ENCODE measurements at regions not wholly inside any gene's neighbourhood (a gene's known extent, or its start where the extent isn't known, plus 50 kb on each side); places are given as distances from the start of the nearest gene placed in this dataset.

- TF ChIP-seq CTCF (IDR thresholded peaks at IDR 0.05; ENCODE audit: low read depth, low read length): no peak
- no peak overlapping the region for H3K4me3 ChIP-seq (ENCODE audit: low read depth, low read length)
Measured at GRCh38 chr19:37303591-37304171, 67.2 kb upstream of the ZNF527 start.

DNA sequence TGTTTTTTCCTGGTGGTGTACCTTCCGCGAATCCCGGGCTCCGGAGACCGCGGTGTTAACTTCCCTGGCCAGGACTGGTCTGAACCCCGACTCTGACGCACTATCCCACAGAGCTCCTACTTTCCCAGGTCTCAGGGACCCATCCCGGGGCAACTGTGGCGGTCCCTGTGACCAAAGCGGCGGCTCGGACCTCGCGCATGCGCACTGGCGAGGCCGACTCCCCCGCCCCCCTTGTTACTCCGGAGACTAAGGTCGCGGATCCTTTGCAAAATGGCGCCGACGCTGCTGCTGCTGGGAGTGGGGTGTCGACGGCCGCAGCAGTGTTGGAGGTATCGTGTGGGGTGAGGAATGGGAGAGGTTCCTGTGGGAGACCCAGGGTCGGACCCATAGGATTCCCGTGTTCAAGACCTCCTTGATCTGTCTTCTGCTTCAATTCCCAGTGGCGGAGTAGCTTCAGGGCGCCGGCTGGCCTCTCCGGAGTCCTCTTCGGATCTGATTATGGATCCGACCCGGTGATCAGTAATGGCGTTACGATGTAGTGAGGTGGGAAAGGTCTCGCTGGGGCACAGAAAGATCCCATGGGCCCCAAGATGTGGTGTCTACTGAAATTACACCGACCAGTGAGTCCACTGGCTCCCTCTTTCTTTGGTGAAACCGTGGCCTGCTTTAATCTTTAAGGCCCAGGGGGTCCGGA, 66.6 kb upstream of the ZNF527 start:
- H3K4me3 ChIP-seq (ENCODE audit: low read depth, low read length): no peak overlapping the region
- TF ChIP-seq CTCF (IDR thresholded peaks at IDR 0.05; ENCODE audit: low read depth, low read length): no peak

GRCh38 chr19:37304884-37305255, 66.0 kb upstream of the ZNF527 start:
- H3K4me3 ChIP-seq (ENCODE audit: low read depth, low read length): no peak overlapping the region
- TF ChIP-seq CTCF (IDR thresholded peaks at IDR 0.05; ENCODE audit: low read depth, low read length): no peak

- no peak for TF ChIP-seq CTCF (IDR thresholded peaks at IDR 0.05; ENCODE audit: low read depth, low read length)
- H3K4me3 ChIP-seq (ENCODE audit: low read depth, low read length): no peak overlapping the region
Measured at GRCh38 chr19:37306383-37306963, 64.4 kb upstream of the ZNF527 start.

DNA sequence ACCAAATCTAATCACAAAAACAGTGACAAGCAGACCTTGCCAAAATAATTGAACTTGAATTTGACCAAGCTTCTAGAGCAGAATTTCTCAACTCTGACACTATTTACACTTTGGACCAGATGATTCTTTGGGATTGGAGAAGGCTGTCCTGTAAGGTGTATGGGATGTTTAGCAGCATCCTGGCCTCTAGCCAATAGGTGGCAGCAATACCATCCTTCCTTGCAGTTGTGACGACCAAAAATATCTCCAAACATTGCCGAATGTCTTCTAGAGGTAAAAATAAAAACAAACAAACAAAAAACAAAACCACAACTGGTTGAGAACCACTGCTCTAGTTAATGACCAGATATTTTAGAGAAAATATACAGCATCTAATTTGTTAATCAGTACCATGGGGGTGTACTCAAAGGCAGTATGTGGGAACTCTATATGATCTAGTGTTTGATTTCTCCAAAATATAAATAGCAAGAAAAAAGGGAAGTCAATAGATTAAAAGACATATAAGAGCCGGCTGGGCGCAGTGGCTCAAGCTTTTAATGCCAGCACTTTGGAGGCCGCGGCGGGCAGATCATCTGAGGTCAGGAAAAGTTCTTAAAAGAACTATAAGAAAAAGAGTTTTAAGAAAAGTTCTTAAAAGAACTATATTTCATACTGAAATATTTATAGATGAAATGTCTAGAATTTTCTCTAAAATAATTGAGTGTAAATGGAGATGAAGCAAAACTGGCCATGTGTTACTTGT, 60.9 kb upstream of the ZNF527 start:
- no peak overlapping the region for H3K4me3 ChIP-seq (ENCODE audit: low read depth, low read length)
- TF ChIP-seq CTCF (IDR thresholded peaks at IDR 0.05; ENCODE audit: low read depth, low read length): no peak

DNA sequence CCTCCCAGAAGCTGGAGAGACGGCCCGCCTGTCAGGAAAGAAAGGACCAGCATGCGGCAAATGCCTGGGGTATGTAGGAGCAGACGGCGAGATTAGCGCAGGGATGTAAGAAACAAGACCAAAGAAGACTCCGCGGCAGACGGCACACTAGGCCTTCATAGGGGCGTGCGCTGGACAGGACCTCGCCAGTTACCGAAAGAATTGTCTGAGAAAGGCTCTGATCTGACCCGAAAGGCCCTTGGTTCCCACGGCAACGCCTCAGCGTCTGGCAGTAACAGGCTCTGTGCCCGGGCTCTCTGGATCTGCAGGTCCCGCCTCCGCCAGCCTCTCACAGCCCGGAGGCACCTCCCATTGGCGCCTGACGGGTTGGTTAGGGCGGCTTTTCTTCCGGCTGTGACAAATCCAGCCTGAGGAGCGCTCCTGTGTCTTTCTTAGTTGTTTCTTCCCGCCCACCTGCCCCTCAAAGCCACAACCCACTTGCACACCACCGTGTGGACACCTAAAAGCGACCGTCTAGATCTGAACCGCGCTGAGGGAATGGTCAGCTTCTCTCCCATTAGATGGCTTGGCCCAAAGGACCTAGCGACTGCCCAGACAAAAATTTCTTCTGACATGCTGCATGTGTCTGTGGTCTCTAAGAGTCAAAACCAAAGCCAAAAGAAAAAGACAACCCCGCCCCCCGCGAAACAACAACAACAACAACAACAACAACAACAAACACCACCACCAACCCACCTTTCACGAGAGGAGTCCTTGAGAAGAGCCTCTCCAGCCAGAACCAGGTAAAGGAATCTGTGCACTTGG, 58.2 kb upstream of the ZNF527 start:
- peak overlapping the region; percentile 34 for H3K4me3 ChIP-seq (ENCODE audit: low read depth, low read length)

DNA sequence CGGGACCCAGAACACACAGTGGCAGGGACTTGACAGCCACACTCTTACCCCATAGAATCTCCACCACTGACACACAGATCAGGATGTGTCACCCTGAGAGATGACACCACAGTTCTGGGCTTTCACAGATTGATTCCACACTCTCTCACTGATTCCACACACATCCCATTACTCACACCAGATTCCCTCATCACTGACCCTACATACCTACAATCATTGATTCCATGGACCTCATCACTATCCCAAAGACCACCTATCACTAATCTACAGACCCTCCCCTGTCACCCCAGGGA, 57.6 kb upstream of the ZNF527 start:
- no peak for TF ChIP-seq CTCF (IDR thresholded peaks at IDR 0.05; ENCODE audit: low read depth, low read length)
- no peak overlapping the region for H3K4me3 ChIP-seq (ENCODE audit: low read depth, low read length)

Data from WI38 (cell line).